Epithelial cell of esophagus (primary cell): ENCODE measurements at regions not wholly inside any gene's neighbourhood (a gene's known extent, or its start where the extent isn't known, plus 50 kb on each side); places are given as distances from the start of the nearest gene placed in this dataset.

Experiments
- DNase-seq: peaks from one replicate; pipeline ENCODE4 v3.0.0; 2010; ENCODE audit warnings: low read depth
- H3K4me3 ChIP-seq: 2 replicates; pipeline ENCODE4 v1.5.1; 2011; ENCODE audit warnings: mild to moderate bottlenecking, low read length, control low read depth
- TF ChIP-seq, protein P1 (sequence below): IDR thresholded peaks from 2 replicates; pipeline ENCODE4 v1.5.1; 2011; ENCODE audit warnings: low read depth, mild to moderate bottlenecking, low read length, control low read depth, inconsistent platforms; ENCODE audit not compliant: insufficient read depth; ENCODE audit errors: missing control alignments

DNA sequence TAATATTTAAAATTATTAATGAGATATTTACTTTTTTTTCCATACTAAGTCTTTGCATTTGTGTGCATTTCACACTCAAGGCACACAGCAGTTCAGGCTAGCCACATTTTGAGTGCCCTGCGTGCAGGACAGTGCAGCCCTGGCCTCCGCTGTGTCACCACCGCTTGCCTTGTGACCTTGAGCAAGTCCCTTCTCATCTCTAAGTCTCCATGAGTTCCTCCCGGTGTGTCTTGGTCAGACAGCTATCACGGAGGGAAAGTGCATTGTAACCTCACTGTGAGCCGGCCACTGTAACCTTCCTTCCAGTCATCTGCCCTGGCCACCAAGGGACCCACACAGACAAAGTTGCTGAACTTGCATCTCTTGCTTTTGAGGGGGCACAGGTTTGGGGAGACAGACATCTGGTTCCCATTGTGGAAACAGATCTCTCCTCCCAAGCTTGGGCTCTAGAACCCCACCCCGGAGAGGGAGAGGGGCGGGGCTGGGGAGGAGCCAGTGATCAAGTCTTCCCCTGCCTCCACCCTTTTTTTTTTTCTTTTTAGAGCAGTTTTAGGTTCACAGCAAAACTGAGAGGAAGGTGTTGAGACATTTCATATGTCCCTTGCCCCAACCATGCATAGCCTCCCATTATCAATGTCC is 96.8 kb downstream of the C9orf50 start:
- no peak for DNase-seq
- TF ChIP-seq, protein P1, sequence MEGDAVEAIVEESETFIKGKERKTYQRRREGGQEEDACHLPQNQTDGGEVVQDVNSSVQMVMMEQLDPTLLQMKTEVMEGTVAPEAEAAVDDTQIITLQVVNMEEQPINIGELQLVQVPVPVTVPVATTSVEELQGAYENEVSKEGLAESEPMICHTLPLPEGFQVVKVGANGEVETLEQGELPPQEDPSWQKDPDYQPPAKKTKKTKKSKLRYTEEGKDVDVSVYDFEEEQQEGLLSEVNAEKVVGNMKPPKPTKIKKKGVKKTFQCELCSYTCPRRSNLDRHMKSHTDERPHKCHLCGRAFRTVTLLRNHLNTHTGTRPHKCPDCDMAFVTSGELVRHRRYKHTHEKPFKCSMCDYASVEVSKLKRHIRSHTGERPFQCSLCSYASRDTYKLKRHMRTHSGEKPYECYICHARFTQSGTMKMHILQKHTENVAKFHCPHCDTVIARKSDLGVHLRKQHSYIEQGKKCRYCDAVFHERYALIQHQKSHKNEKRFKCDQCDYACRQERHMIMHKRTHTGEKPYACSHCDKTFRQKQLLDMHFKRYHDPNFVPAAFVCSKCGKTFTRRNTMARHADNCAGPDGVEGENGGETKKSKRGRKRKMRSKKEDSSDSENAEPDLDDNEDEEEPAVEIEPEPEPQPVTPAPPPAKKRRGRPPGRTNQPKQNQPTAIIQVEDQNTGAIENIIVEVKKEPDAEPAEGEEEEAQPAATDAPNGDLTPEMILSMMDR = no peak
- no peak overlapping the region for H3K4me3 ChIP-seq

DNA sequence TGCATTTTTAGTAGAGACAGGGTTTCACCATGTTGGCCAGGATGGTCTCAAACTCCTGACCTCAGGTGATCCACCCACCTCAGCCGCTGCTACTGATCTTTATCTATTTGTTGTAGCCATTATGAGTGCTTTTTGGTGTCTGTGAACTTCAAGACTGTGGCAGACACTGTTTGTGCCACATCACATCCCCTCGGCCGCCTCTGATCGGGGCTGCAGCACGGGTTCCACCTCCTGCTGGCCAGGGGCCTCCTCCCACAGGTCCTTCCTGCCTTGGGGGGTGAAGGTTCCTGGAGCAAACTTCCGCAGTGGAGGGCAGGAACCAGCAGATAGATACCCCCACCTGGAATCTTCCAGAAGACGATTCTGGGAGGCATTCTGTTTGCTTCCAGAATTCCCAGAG is 98.5 kb downstream of the C9orf50 start:
- no peak overlapping the region for H3K4me3 ChIP-seq
- TF ChIP-seq, protein P1 = no peak
- DNase-seq = no peak

DNA sequence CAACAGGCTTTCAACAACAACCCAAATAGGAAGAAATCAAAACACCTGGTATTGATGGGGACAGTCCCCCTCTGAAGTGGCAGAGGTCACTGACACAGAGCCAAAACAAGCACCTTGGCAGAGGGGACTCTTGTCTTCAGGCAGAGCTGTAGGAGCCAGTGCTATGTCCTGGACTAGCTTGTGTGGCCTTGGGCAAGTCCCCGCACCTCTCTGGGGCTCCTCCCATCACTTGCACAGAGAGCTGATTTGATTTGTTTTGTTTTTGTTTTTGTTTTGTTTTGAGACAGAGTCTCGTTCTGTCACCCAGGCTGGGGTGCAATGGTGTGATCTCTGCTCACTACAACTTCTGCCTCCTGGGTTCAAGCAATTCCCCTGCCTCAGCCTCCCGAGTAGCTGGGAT is 100.8 kb downstream of the C9orf50 start:
- DNase-seq = no peak
- TF ChIP-seq, protein P1 = no peak
- no peak overlapping the region for H3K4me3 ChIP-seq

DNA sequence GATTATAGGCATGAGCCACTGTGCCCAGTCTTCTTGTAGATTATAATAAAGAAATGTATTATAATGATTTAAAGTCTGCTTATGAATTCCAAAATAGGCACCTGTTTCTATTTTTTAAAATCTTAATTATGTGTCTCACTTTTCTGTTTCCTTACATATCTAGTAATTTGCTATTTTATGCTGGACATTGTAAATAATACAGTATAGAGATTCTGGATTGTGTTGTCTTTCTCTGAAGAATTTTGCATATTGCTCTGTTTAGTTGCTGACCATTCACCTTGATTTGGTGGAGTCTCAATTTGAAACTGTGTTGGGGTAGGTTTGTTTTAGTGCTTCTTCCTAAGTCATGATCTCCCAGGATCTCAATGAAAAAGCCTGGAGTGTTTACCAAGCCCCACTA is 102.8 kb downstream of the C9orf50 start:
- TF ChIP-seq, protein P1 = no peak
- no peak overlapping the region for H3K4me3 ChIP-seq
- DNase-seq = no peak

- H3K4me3 ChIP-seq = no peak overlapping the region
- TF ChIP-seq, protein P1 = no peak
- peak; percentile 29 for DNase-seq
Measured at GRCh38 chr9:129517006-129517405, 103.9 kb downstream of the C9orf50 start.

- DNase-seq = no peak
- TF ChIP-seq, protein P1 = no peak
- H3K4me3 ChIP-seq = no peak overlapping the region
Measured at GRCh38 chr9:129514891-129515290, 106.0 kb downstream of the C9orf50 start.

GRCh38 chr9:129514497-129514867 is 106.4 kb downstream of the C9orf50 start:
- TF ChIP-seq, protein P1 = no peak
- no peak for DNase-seq
- H3K4me3 ChIP-seq = no peak overlapping the region
